ENCODE measurements at regions not wholly inside any gene's neighbourhood (a gene's known extent, or its start where the extent isn't known, plus 50 kb on each side); places are given as distances from the start of the nearest gene placed in this dataset.

- Histone ChIP-seq H3K9me2 (ENCODE audit: insufficient read depth) (no peaks in the 10 kb centered on the region), H3K36me3 (ENCODE audit: low read depth) (no peaks in the 10 kb centered on the region), H4K20me1 (ENCODE audit: insufficient read depth) (no peaks in the 10 kb centered on the region), H3K9me3 (ENCODE audit: low read depth) (no peaks in the 10 kb centered on the region), H3K27ac (no peak overlapping the region), H3K4me1 (ENCODE audit: insufficient read depth) (no peaks in the 10 kb centered on the region), H3K4me3 (no peak overlapping the region), H3F3A (ENCODE audit: insufficient read depth) (no peaks in the 10 kb centered on the region), H3K79me2 (ENCODE audit: insufficient read depth) (no peaks in the 10 kb centered on the region), H3K9ac (no peak overlapping the region), H2AFZ (0 out of 2 replicates have a peak overlapping the region, but pooled peaks have one; percentile 7), H3K27me3 (replicated peaks; ENCODE audit: insufficient read depth) (no peaks in the 10 kb centered on the region), H3K4me2 (ENCODE audit: unreplicated experiment) (peak overlapping the region; percentile 10)
- DNase-seq, result peak; percentile 22
- in situ Hi-C loops (cut with MboI), result no loop called here
- TF ChIP-seq EZH2phosphoT487 (IDR thresholded peaks at IDR 0.05; ENCODE audit: insufficient read depth, low read depth) (no peak), EZH2 (IDR thresholded peaks at IDR 0.05; ENCODE audit: insufficient read depth, poor library complexity, severe bottlenecking) (no peak)
- WGBS, 2 experiments (ENCODE audit: low coverage in 1 of 2, low lambda C conversion rate in 2 of 2, missing lambda C conversion rate in 2 of 2), result 38 to 43% methylated on average over 7 of the region's 7 CpGs
These were observed 119.9 kb downstream of the FASLG start for GRCh38 chr1:172778456-172779455.

GRCh38 chr1:172779491-172779890, 120.6 kb downstream of the FASLG start:
- DNase-seq, result peak; percentile 11
- no peak overlapping the region for H3K27ac ChIP-seq
- H2AFZ ChIP-seq, result 0 out of 2 replicates have a peak overlapping the region, but pooled peaks have one; percentile 7
- no peaks in the 10 kb centered on the region for H3K36me3 ChIP-seq (ENCODE audit: low read depth)
- no peaks in the 10 kb centered on the region for H3K27me3 ChIP-seq (replicated peaks; ENCODE audit: insufficient read depth)
- no peaks in the 10 kb centered on the region for H3K79me2 ChIP-seq (ENCODE audit: insufficient read depth)
- no peak overlapping the region for H3K4me3 ChIP-seq
- H3K9me2 ChIP-seq (ENCODE audit: insufficient read depth), result no peaks in the 10 kb centered on the region
- no peaks in the 10 kb centered on the region for H3K4me1 ChIP-seq (ENCODE audit: insufficient read depth)
- no peak overlapping the region for H3K9ac ChIP-seq
- WGBS, 2 experiments (ENCODE audit: low coverage in 1 of 2, low lambda C conversion rate in 2 of 2, missing lambda C conversion rate in 2 of 2), result 29 to 36% methylated on average over 3 of the region's 3 CpGs
- H3K9me3 ChIP-seq (ENCODE audit: low read depth), result no peaks in the 10 kb centered on the region
- in situ Hi-C loops (cut with MboI), result no loop called here
- no peaks in the 10 kb centered on the region for H4K20me1 ChIP-seq (ENCODE audit: insufficient read depth)
- H3F3A ChIP-seq (ENCODE audit: insufficient read depth), result no peaks in the 10 kb centered on the region
- TF ChIP-seq EZH2phosphoT487 (IDR thresholded peaks at IDR 0.05; ENCODE audit: insufficient read depth, low read depth) (no peak), EZH2 (IDR thresholded peaks at IDR 0.05; ENCODE audit: insufficient read depth, poor library complexity, severe bottlenecking) (no peak)
- H3K4me2 ChIP-seq (ENCODE audit: unreplicated experiment), result peak overlapping the region; percentile 10

GRCh38 chr1:172781513-172782140, 122.7 kb downstream of the FASLG start:
- no peak for DNase-seq
- Histone ChIP-seq H4K20me1 (ENCODE audit: insufficient read depth) (no peaks in the 10 kb centered on the region), H3K27me3 (replicated peaks; ENCODE audit: insufficient read depth) (no peaks in the 10 kb centered on the region), H3K4me3 (no peak overlapping the region), H3K27ac (no peak overlapping the region), H3K4me1 (ENCODE audit: insufficient read depth) (no peaks in the 10 kb centered on the region), H3K79me2 (ENCODE audit: insufficient read depth) (no peaks in the 10 kb centered on the region), H3K36me3 (ENCODE audit: low read depth) (no peaks in the 10 kb centered on the region), H3F3A (ENCODE audit: insufficient read depth) (no peaks in the 10 kb centered on the region), H3K4me2 (ENCODE audit: unreplicated experiment) (no peak overlapping the region), H2AFZ (no peak overlapping the region), H3K9me2 (ENCODE audit: insufficient read depth) (no peaks in the 10 kb centered on the region), H3K9me3 (ENCODE audit: low read depth) (no peaks in the 10 kb centered on the region), H3K9ac (no peak overlapping the region)
- in situ Hi-C loops (cut with MboI), result no loop called here
- no peak for TF ChIP-seq EZH2 (IDR thresholded peaks at IDR 0.05; ENCODE audit: insufficient read depth, poor library complexity, severe bottlenecking)
- TF ChIP-seq EZH2phosphoT487 (IDR thresholded peaks at IDR 0.05; ENCODE audit: insufficient read depth, low read depth), result no peak
- WGBS, 2 experiments (ENCODE audit: low coverage in 1 of 2, low lambda C conversion rate in 2 of 2, missing lambda C conversion rate in 2 of 2), result 68 to 76% methylated on average over 4 of the region's 4 CpGs

- no peaks in the 10 kb centered on the region for H3K36me3 ChIP-seq (ENCODE audit: low read depth)
- in situ Hi-C loops (cut with MboI), result no loop called here
- no peak overlapping the region for H3K4me2 ChIP-seq (ENCODE audit: unreplicated experiment)
- H3K27me3 ChIP-seq (replicated peaks; ENCODE audit: insufficient read depth), result no peaks in the 10 kb centered on the region
- no peak overlapping the region for H3K27ac ChIP-seq
- no peaks in the 10 kb centered on the region for H3K9me3 ChIP-seq (ENCODE audit: low read depth)
- TF ChIP-seq EZH2phosphoT487 (IDR thresholded peaks at IDR 0.05; ENCODE audit: insufficient read depth, low read depth) (no peak), EZH2 (IDR thresholded peaks at IDR 0.05; ENCODE audit: insufficient read depth, poor library complexity, severe bottlenecking) (no peak)
- no peaks in the 10 kb centered on the region for H3K4me1 ChIP-seq (ENCODE audit: insufficient read depth)
- no peak overlapping the region for H2AFZ ChIP-seq
- H4K20me1 ChIP-seq (ENCODE audit: insufficient read depth), result no peaks in the 10 kb centered on the region
- no peak for DNase-seq
- H3K9ac ChIP-seq, result no peak overlapping the region
- no peaks in the 10 kb centered on the region for H3F3A ChIP-seq (ENCODE audit: insufficient read depth)
- H3K9me2 ChIP-seq (ENCODE audit: insufficient read depth), result no peaks in the 10 kb centered on the region
- 76 to 80% methylated on average over 2 of the region's 2 CpGs for WGBS, 2 experiments (ENCODE audit: low coverage in 1 of 2, low lambda C conversion rate in 2 of 2, missing lambda C conversion rate in 2 of 2)
- H3K79me2 ChIP-seq (ENCODE audit: insufficient read depth), result no peaks in the 10 kb centered on the region
- no peak overlapping the region for H3K4me3 ChIP-seq
These were observed 130.9 kb downstream of the FASLG start for GRCh38 chr1:172789840-172790239.

Measured in GM23248 (cell line).